ENCODE measurements at regions not wholly inside any gene's neighbourhood (a gene's known extent, or its start where the extent isn't known, plus 50 kb on each side); places are given as distances from the start of the nearest gene placed in this dataset.
"Not testable (repeated sequence)": the region's sequence is repeated elsewhere in the genome, so short reads cannot be mapped to it uniquely, and the experiment has no call there.

- not testable (repeated sequence) for TF ChIP-seq EZH2 (IDR thresholded peaks at IDR 0.05); SIN3A (IDR thresholded peaks at IDR 0.05; ENCODE audit: low read depth); CTCF (IDR thresholded peaks at IDR 0.05 in 2 of 3, conservative IDR thresholded peaks at IDR 0.05 in 1 of 3; ENCODE audit: borderline replicate concordance in 1 of 3, insufficient read depth in 1 of 3, low read depth in 2 of 3, low read length in 2 of 3); JUND (IDR thresholded peaks at IDR 0.05); POLR2A (IDR thresholded peaks at IDR 0.05; ENCODE audit: borderline replicate concordance, extremely low read depth, insufficient read depth, insufficient read length); SP1 (IDR thresholded peaks at IDR 0.05; ENCODE audit: low read depth); REST (IDR thresholded peaks at IDR 0.05; ENCODE audit: low read depth)
These were observed 94.5 kb upstream of the TRIM77 start for GRCh38 chr11:89615642-89616041.
